T47D (cell line): ENCODE measurements at regions not wholly inside any gene's neighbourhood (a gene's known extent, or its start where the extent isn't known, plus 50 kb on each side); places are given as distances from the start of the nearest gene placed in this dataset.

ENCODE experiments used
- DNase-seq, 2 experiments: peaks; one replicate each; pipeline versions ENCODE4 v3.0.0 to v3.0.0-alpha.2; 2011 to 2012; ENCODE audit warnings: low read depth in 1 of 2, low spot score in 1 of 2
- JUND ChIP-seq: IDR thresholded peaks from 2 replicates; pipeline ENCODE4 v1.6.1; 2012; ENCODE audit warnings: low read depth
- in situ Hi-C: cut with HindIII; loops from 2 replicates; pipeline ENCODE4 v1.10.0; 2016; ENCODE audit warnings: low sequenced_read_pairs, low pct_unique_long_range_greater_than_20kb

GRCh38 chr7:124536156-124536762 lies 229.3 kb downstream of the GPR37 start:
- no peak for DNase-seq
- no peak for TF ChIP-seq JUND
- in situ Hi-C loops, result no loop called here

GRCh38 chr7:124532166-124532565 lies 233.4 kb downstream of the GPR37 start:
- in situ Hi-C loops, result no loop called here
- TF ChIP-seq JUND, result no peak
- no peak for DNase-seq

GRCh38 chr7:124516911-124517310 lies 248.7 kb downstream of the GPR37 start:
- no peak for TF ChIP-seq JUND
- in situ Hi-C loops, result no loop called here
- DNase-seq, result no peak

- no peak for TF ChIP-seq JUND
- in situ Hi-C loops, result no loop called here
- DNase-seq, result no peak
These were observed 250.3 kb downstream of the GPR37 start for GRCh38 chr7:124515106-124515830.

- no peak for DNase-seq
- TF ChIP-seq JUND, result no peak
- in situ Hi-C loops, result no loop called here
These were observed 251.1 kb downstream of the GPR37 start for GRCh38 chr7:124514471-124514870.

- no peak for DNase-seq
- in situ Hi-C loops, result no loop called here
- TF ChIP-seq JUND, result no peak
These were observed 268.4 kb downstream of the GPR37 start for GRCh38 chr7:124497176-124497575.

GRCh38 chr7:124489925-124490324 lies 275.7 kb downstream of the GPR37 start:
- DNase-seq, result peak in 1 of 2 experiments; percentile 35
- no peak for TF ChIP-seq JUND
- in situ Hi-C loops, result no loop called here

- DNase-seq, result no peak
- TF ChIP-seq JUND, result no peak
- in situ Hi-C loops, result no loop called here
These were observed 276.3 kb downstream of the GPR37 start for GRCh38 chr7:124489082-124489819.

GRCh38 chr7:124482229-124482628 lies 283.4 kb downstream of the GPR37 start:
- DNase-seq, result peak in 1 of 2 experiments; percentile 3
- in situ Hi-C loops, result no loop called here
- TF ChIP-seq JUND, result no peak

- in situ Hi-C loops, result no loop called here
- no peak for TF ChIP-seq JUND
- DNase-seq, result no peak
These were observed 284.7 kb downstream of the GPR37 start for GRCh38 chr7:124480821-124481290.

GRCh38 chr7:124480036-124480820 lies 285.4 kb downstream of the GPR37 start:
- DNase-seq, result no peak
- in situ Hi-C loops, result no loop called here

GRCh38 chr7:124462249-124462648 lies 303.3 kb downstream of the GPR37 start:
- in situ Hi-C loops, result no loop called here
- TF ChIP-seq JUND, result no peak
- no peak for DNase-seq

More at GRCh38 chr7:124480036-124480820, 285.4 kb downstream of the GPR37 start:
- TF ChIP-seq JUND, result no peak
